ENCODE measurements at regions not wholly inside any gene's neighbourhood (a gene's known extent, or its start where the extent isn't known, plus 50 kb on each side); places are given as distances from the start of the nearest gene placed in this dataset.

- no peak overlapping the region for H3K27ac Mint-ChIP-seq
- DNase-seq (peak; percentile 29), ATAC-seq (no peak)
- CTCF ChIA-PET = no interaction called here
- no peak overlapping the region for H3K4me3 Mint-ChIP-seq
- H3K4me1 Mint-ChIP-seq = no peaks in the 10 kb centered on the region
- H3K9me3 Mint-ChIP-seq (ENCODE audit: low read depth) = no peaks in the 10 kb centered on the region
- peaks cover 25% of the 10 kb centered on the region for H3K27me3 Mint-ChIP-seq
- H3K36me3 Mint-ChIP-seq = no peaks in the 10 kb centered on the region
Observed at GRCh38 chr2:234628953-234629352, 132.1 kb upstream of the ARL4C start.

- ATAC-seq (no peak), DNase-seq (peak; percentile 11)
- CTCF ChIA-PET = interaction anchor here (0.6 kb wide), 1 partner anchor 690 kb away, joined by 4 read pairs; no protein-coding TSS in a partner anchor
- H3K27ac Mint-ChIP-seq = no peak overlapping the region
- H3K9me3 Mint-ChIP-seq (ENCODE audit: low read depth) = no peaks in the 10 kb centered on the region
- no peaks in the 10 kb centered on the region for H3K4me1 Mint-ChIP-seq
- H3K27me3 Mint-ChIP-seq = peaks cover 18% of the 10 kb centered on the region
- H3K36me3 Mint-ChIP-seq = no peaks in the 10 kb centered on the region
- H3K4me3 Mint-ChIP-seq = no peak overlapping the region
Observed at GRCh38 chr2:234627308-234627707, 130.4 kb upstream of the ARL4C start.

- no peak overlapping the region for H3K4me3 Mint-ChIP-seq
- ATAC-seq = no peak
Observed at GRCh38 chr2:234626566-234627130, 129.8 kb upstream of the ARL4C start.

GRCh38 chr2:234625626-234626250, 128.9 kb upstream of the ARL4C start:
- no peaks in the 10 kb centered on the region for H3K36me3 Mint-ChIP-seq
- no peak overlapping the region for H3K4me3 Mint-ChIP-seq
- H3K27ac Mint-ChIP-seq = no peak overlapping the region
- H3K27me3 Mint-ChIP-seq = peaks cover 20% of the 10 kb centered on the region
- ATAC-seq (no peak), DNase-seq (no peak)
- no peaks in the 10 kb centered on the region for H3K9me3 Mint-ChIP-seq (ENCODE audit: low read depth)
- CTCF ChIA-PET = no interaction called here
- no peaks in the 10 kb centered on the region for H3K4me1 Mint-ChIP-seq

More at GRCh38 chr2:234626566-234627130, 129.8 kb upstream of the ARL4C start:
- peak; percentile 8 for DNase-seq
- Mint-ChIP-seq H3K9me3 (ENCODE audit: low read depth) (no peaks in the 10 kb centered on the region), H3K4me1 (no peaks in the 10 kb centered on the region), H3K36me3 (no peaks in the 10 kb centered on the region), H3K27ac (no peak overlapping the region), H3K27me3 (peaks cover 18% of the 10 kb centered on the region)
- CTCF ChIA-PET = interaction anchor here (0.6 kb wide), 1 partner anchor 690 kb away, joined by 4 read pairs; no protein-coding TSS in a partner anchor

GRCh38 chr2:234623521-234623991, 126.7 kb upstream of the ARL4C start:
- Mint-ChIP-seq H3K27ac (no peak overlapping the region), H3K4me3 (no peak overlapping the region), H3K9me3 (ENCODE audit: low read depth) (no peaks in the 10 kb centered on the region), H3K36me3 (no peaks in the 10 kb centered on the region), H3K27me3 (peaks cover 14% of the 10 kb centered on the region), H3K4me1 (peaks cover 6% of the 10 kb centered on the region)
- ATAC-seq = no peak
- CTCF ChIA-PET = no interaction called here
- peak; percentile 14 for DNase-seq

- Mint-ChIP-seq H3K27me3 (peaks cover 14% of the 10 kb centered on the region), H3K4me1 (peaks cover 6% of the 10 kb centered on the region), H3K4me3 (no peak overlapping the region), H3K9me3 (ENCODE audit: low read depth) (no peaks in the 10 kb centered on the region), H3K36me3 (no peaks in the 10 kb centered on the region), H3K27ac (no peak overlapping the region)
- DNase-seq (peak; percentile 15), ATAC-seq (no peak)
- CTCF ChIA-PET = no interaction called here
Observed at GRCh38 chr2:234621120-234621519, 124.2 kb upstream of the ARL4C start.

GRCh38 chr2:234620018-234620417, 123.1 kb upstream of the ARL4C start:
- peak; percentile 1 for DNase-seq
- Mint-ChIP-seq H3K9me3 (ENCODE audit: low read depth) (no peaks in the 10 kb centered on the region), H3K4me3 (no peak overlapping the region), H3K27me3 (peaks cover 14% of the 10 kb centered on the region), H3K4me1 (peaks cover 6% of the 10 kb centered on the region), H3K27ac (no peak overlapping the region), H3K36me3 (no peaks in the 10 kb centered on the region)
- ATAC-seq = no peak
- CTCF ChIA-PET = no interaction called here

GRCh38 chr2:234615643-234616356, 118.9 kb upstream of the ARL4C start:
- Mint-ChIP-seq H3K27ac (no peak overlapping the region), H3K4me3 (no peak overlapping the region), H3K36me3 (no peaks in the 10 kb centered on the region), H3K27me3 (peaks cover 22% of the 10 kb centered on the region), H3K4me1 (peaks cover 6% of the 10 kb centered on the region), H3K9me3 (ENCODE audit: low read depth) (no peaks in the 10 kb centered on the region)
- ATAC-seq (no peak), DNase-seq (peak; percentile 31)
- CTCF ChIA-PET = no interaction called here

- CTCF ChIA-PET = no interaction called here
- H3K9me3 Mint-ChIP-seq (ENCODE audit: low read depth) = no peaks in the 10 kb centered on the region
- DNase-seq (no peak), ATAC-seq (no peak)
- H3K4me3 Mint-ChIP-seq = no peak overlapping the region
- H3K36me3 Mint-ChIP-seq = no peaks in the 10 kb centered on the region
- no peak overlapping the region for H3K27ac Mint-ChIP-seq
- H3K4me1 Mint-ChIP-seq = no peaks in the 10 kb centered on the region
- peaks cover 12% of the 10 kb centered on the region for H3K27me3 Mint-ChIP-seq
Observed at GRCh38 chr2:234611209-234611608, 114.3 kb upstream of the ARL4C start.

- peaks cover 9% of the 10 kb centered on the region for H3K27me3 Mint-ChIP-seq
- H3K4me3 Mint-ChIP-seq = no peak overlapping the region
- no peak overlapping the region for H3K27ac Mint-ChIP-seq
- DNase-seq = peak; percentile 15
- H3K9me3 Mint-ChIP-seq (ENCODE audit: low read depth) = no peaks in the 10 kb centered on the region
- no peaks in the 10 kb centered on the region for H3K4me1 Mint-ChIP-seq
- CTCF ChIA-PET = no interaction called here
- no peak for ATAC-seq
- no peaks in the 10 kb centered on the region for H3K36me3 Mint-ChIP-seq
Observed at GRCh38 chr2:234608946-234609345, 112.1 kb upstream of the ARL4C start.

GRCh38 chr2:234607691-234608090, 110.8 kb upstream of the ARL4C start:
- H3K4me1 Mint-ChIP-seq = no peaks in the 10 kb centered on the region
- H3K27ac Mint-ChIP-seq = no peak overlapping the region

GRCh38 chr2:234606896-234607295, 110.0 kb upstream of the ARL4C start:
- DNase-seq (peak; percentile 7), ATAC-seq (no peak)
- peaks cover 5% of the 10 kb centered on the region for H3K27me3 Mint-ChIP-seq
- CTCF ChIA-PET = no interaction called here
- no peaks in the 10 kb centered on the region for H3K4me1 Mint-ChIP-seq
- H3K4me3 Mint-ChIP-seq = no peak overlapping the region
- no peaks in the 10 kb centered on the region for H3K36me3 Mint-ChIP-seq
- no peak overlapping the region for H3K27ac Mint-ChIP-seq
- H3K9me3 Mint-ChIP-seq (ENCODE audit: low read depth) = no peaks in the 10 kb centered on the region

More at GRCh38 chr2:234607691-234608090, 110.8 kb upstream of the ARL4C start:
- peak; percentile 25 for DNase-seq
- no peak overlapping the region for H3K4me3 Mint-ChIP-seq
- no peaks in the 10 kb centered on the region for H3K9me3 Mint-ChIP-seq (ENCODE audit: low read depth)
- peaks cover 9% of the 10 kb centered on the region for H3K27me3 Mint-ChIP-seq
- no peaks in the 10 kb centered on the region for H3K36me3 Mint-ChIP-seq
- CTCF ChIA-PET = no interaction called here
- no peak for ATAC-seq

- H3K4me1 Mint-ChIP-seq = no peaks in the 10 kb centered on the region
- no peak overlapping the region for H3K4me3 Mint-ChIP-seq
- H3K27me3 Mint-ChIP-seq = peaks cover 3% of the 10 kb centered on the region
- DNase-seq (peak; percentile 23), ATAC-seq (no peak)
- H3K27ac Mint-ChIP-seq = no peak overlapping the region
- no peaks in the 10 kb centered on the region for H3K36me3 Mint-ChIP-seq
- no peaks in the 10 kb centered on the region for H3K9me3 Mint-ChIP-seq (ENCODE audit: low read depth)
- CTCF ChIA-PET = no interaction called here
Observed at GRCh38 chr2:234603619-234604018, 106.7 kb upstream of the ARL4C start.

GRCh38 chr2:234601213-234601612, 104.3 kb upstream of the ARL4C start:
- Mint-ChIP-seq H3K9me3 (ENCODE audit: low read depth) (no peaks in the 10 kb centered on the region), H3K36me3 (no peaks in the 10 kb centered on the region), H3K4me1 (no peaks in the 10 kb centered on the region), H3K4me3 (no peak overlapping the region), H3K27me3 (peaks cover 7% of the 10 kb centered on the region), H3K27ac (no peak overlapping the region)
- CTCF ChIA-PET = no interaction called here
- ATAC-seq = no peak
- no peak for DNase-seq
